ENCODE measurements at regions not wholly inside any gene's neighbourhood (a gene's known extent, or its start where the extent isn't known, plus 50 kb on each side); places are given as distances from the start of the nearest gene placed in this dataset.

GRCh38 chr22:27418261-27418660, 383.3 kb downstream of the MN1 start:
- no peak for ATAC-seq
- DNase-seq, result no peak

GRCh38 chr22:27419473-27419872, 382.1 kb downstream of the MN1 start:
- DNase-seq (no peak), ATAC-seq (no peak)

- ATAC-seq (no peak), DNase-seq (no peak)
Measured at GRCh38 chr22:27420195-27420816, 381.2 kb downstream of the MN1 start.

GRCh38 chr22:27420817-27421361, 380.7 kb downstream of the MN1 start:
- ATAC-seq (no peak), DNase-seq (no peak)

- no peak for DNase-seq
- no peak for ATAC-seq
Measured at GRCh38 chr22:27422442-27422841, 379.1 kb downstream of the MN1 start.

GRCh38 chr22:27424319-27424718, 377.2 kb downstream of the MN1 start:
- ATAC-seq (no peak), DNase-seq (no peak)

- ATAC-seq, result no peak
Measured at GRCh38 chr22:27429476-27429875, 372.1 kb downstream of the MN1 start.

GRCh38 chr22:27431081-27431480, 370.5 kb downstream of the MN1 start:
- ATAC-seq (no peak), DNase-seq (no peak)

More at GRCh38 chr22:27429476-27429875, 372.1 kb downstream of the MN1 start:
- DNase-seq, result no peak

- DNase-seq (no peak), ATAC-seq (no peak)
Measured at GRCh38 chr22:27431896-27432295, 369.7 kb downstream of the MN1 start.

- no peak for ATAC-seq
- no peak for DNase-seq
Measured at GRCh38 chr22:27433099-27433498, 368.5 kb downstream of the MN1 start.

GRCh38 chr22:27433585-27434190, 367.9 kb downstream of the MN1 start:
- DNase-seq (no peak), ATAC-seq (no peak)

- no peak for DNase-seq
- no peak for ATAC-seq
Measured at GRCh38 chr22:27434898-27435297, 366.7 kb downstream of the MN1 start.

GRCh38 chr22:27435844-27436576, 365.5 kb downstream of the MN1 start:
- ATAC-seq, result no peak
- no peak for DNase-seq

GRCh38 chr22:27436591-27436990, 365.0 kb downstream of the MN1 start:
- no peak for ATAC-seq

GRCh38 chr22:27437570-27437969, 364.0 kb downstream of the MN1 start:
- ATAC-seq (no peak), DNase-seq (no peak)

More at GRCh38 chr22:27436591-27436990, 365.0 kb downstream of the MN1 start:
- no peak for DNase-seq

- no peak for DNase-seq
- ATAC-seq, result no peak
Measured at GRCh38 chr22:27438271-27438980, 363.1 kb downstream of the MN1 start.

- ATAC-seq, result no peak
Measured at GRCh38 chr22:27439131-27439530, 362.4 kb downstream of the MN1 start.

GRCh38 chr22:27440304-27440865, 361.2 kb downstream of the MN1 start:
- DNase-seq (no peak), ATAC-seq (no peak)

More at GRCh38 chr22:27439131-27439530, 362.4 kb downstream of the MN1 start:
- DNase-seq, result no peak

GRCh38 chr22:27441706-27442475, 359.7 kb downstream of the MN1 start:
- ATAC-seq (no peak), DNase-seq (no peak)

- no peak for DNase-seq
- ATAC-seq, result no peak
Measured at GRCh38 chr22:27443306-27443705, 358.2 kb downstream of the MN1 start.

GRCh38 chr22:27445881-27446280, 355.7 kb downstream of the MN1 start:
- DNase-seq, result no peak
- no peak for ATAC-seq
